Astrocyte (in vitro differentiated cells and primary cell): ENCODE measurements at regions not wholly inside any gene's neighbourhood (a gene's known extent, or its start where the extent isn't known, plus 50 kb on each side); places are given as distances from the start of the nearest gene placed in this dataset.

Experiments used
- DNase-seq: peaks from one replicate; pipeline ENCODE4 v3.0.0-alpha.2; 2010; ENCODE audit warnings: low read depth
- FAIRE-seq: peaks from 2 replicates; lab custom pipeline; 2011; peaks lifted over from hg19 to GRCh38; lab: Jason Lieb, UNC
- H2AFZ ChIP-seq: 2 replicates; pipeline ENCODE4 v1.6.0; 2012; ENCODE audit warnings: low read depth, low read length, inconsistent platforms
- H3K27ac ChIP-seq: 2 replicates; pipeline ENCODE4 v1.5.1; 2011; ENCODE audit warnings: low read depth, low read length, inconsistent platforms
- H3K27me3 ChIP-seq: 2 replicates; pipeline ENCODE4 v1.6.0; 2011; ENCODE audit warnings: low read length, inconsistent platforms; ENCODE audit not compliant: insufficient read depth
- H3K36me3 ChIP-seq: 2 replicates; pipeline ENCODE4 v1.5.1; 2011; ENCODE audit warnings: low read length, inconsistent platforms; ENCODE audit not compliant: insufficient read depth
- H3K4me1 ChIP-seq: 2 replicates; pipeline ENCODE4 v1.5.1; 2011; ENCODE audit warnings: low read length, inconsistent platforms; ENCODE audit not compliant: insufficient read depth
- H3K4me2 ChIP-seq: 2 replicates; pipeline ENCODE4 v1.6.0; 2012; ENCODE audit warnings: low read length, inconsistent platforms
- H3K4me3 ChIP-seq: 2 replicates; pipeline ENCODE4 v1.5.1; 2011; ENCODE audit warnings: low read depth, mild to moderate bottlenecking, low read length, inconsistent platforms; ENCODE audit not compliant: insufficient read depth
- H3K79me2 ChIP-seq: 2 replicates; pipeline ENCODE4 v1.6.0; 2012; ENCODE audit warnings: mild to moderate bottlenecking, low read length, inconsistent platforms; ENCODE audit not compliant: insufficient read depth
- H3K9ac ChIP-seq: 2 replicates; pipeline ENCODE4 v1.6.0; 2012; ENCODE audit warnings: mild to moderate bottlenecking, low read length, inconsistent platforms
- H3K9me3 ChIP-seq: 2 replicates; pipeline ENCODE4 v1.5.1; 2012; ENCODE audit warnings: low read depth, mild to moderate bottlenecking, low read length, inconsistent platforms; ENCODE audit not compliant: insufficient read depth
- H4K20me1 ChIP-seq: 2 replicates; pipeline ENCODE4 v1.6.0; 2012; ENCODE audit warnings: low read length, inconsistent platforms; ENCODE audit not compliant: insufficient read depth
- H3K27ac Mint-ChIP-seq: one replicate; pipeline ENCODE4 v1.8.0; 2021; ENCODE audit warnings: mild to moderate bottlenecking, mixed read lengths; ENCODE audit not compliant: unreplicated experiment
- H3K27me3 Mint-ChIP-seq: one replicate; pipeline ENCODE4 v1.8.0; 2021; ENCODE audit warnings: low read depth, mixed read lengths; ENCODE audit not compliant: unreplicated experiment
- H3K36me3 Mint-ChIP-seq: one replicate; pipeline ENCODE4 v1.8.0; 2021; ENCODE audit warnings: low read depth, mixed read lengths; ENCODE audit not compliant: unreplicated experiment
- H3K4me1 Mint-ChIP-seq: one replicate; pipeline ENCODE4 v1.8.0; 2021; ENCODE audit warnings: low read depth, mixed read lengths; ENCODE audit not compliant: unreplicated experiment
- H3K4me3 Mint-ChIP-seq: one replicate; pipeline ENCODE4 v1.8.0; 2021; ENCODE audit warnings: mild to moderate bottlenecking, moderate library complexity, mixed read lengths; ENCODE audit not compliant: unreplicated experiment
- H3K9me3 Mint-ChIP-seq: one replicate; pipeline ENCODE4 v1.8.0; 2021; ENCODE audit warnings: mild to moderate bottlenecking, mixed read lengths; ENCODE audit not compliant: unreplicated experiment
- EZH2 ChIP-seq: IDR thresholded peaks from 2 replicates; pipeline ENCODE4 v1.6.1; 2012; ENCODE audit warnings: mild to moderate bottlenecking, low read length, inconsistent platforms; ENCODE audit not compliant: insufficient read depth
- TF ChIP-seq, protein P1 (sequence below): IDR thresholded peaks from 2 replicates; pipeline ENCODE4 v1.5.1; 2011; ENCODE audit warnings: low read depth, mild to moderate bottlenecking, inconsistent platforms, low read length, moderate library complexity; ENCODE audit not compliant: insufficient read depth

DNA sequence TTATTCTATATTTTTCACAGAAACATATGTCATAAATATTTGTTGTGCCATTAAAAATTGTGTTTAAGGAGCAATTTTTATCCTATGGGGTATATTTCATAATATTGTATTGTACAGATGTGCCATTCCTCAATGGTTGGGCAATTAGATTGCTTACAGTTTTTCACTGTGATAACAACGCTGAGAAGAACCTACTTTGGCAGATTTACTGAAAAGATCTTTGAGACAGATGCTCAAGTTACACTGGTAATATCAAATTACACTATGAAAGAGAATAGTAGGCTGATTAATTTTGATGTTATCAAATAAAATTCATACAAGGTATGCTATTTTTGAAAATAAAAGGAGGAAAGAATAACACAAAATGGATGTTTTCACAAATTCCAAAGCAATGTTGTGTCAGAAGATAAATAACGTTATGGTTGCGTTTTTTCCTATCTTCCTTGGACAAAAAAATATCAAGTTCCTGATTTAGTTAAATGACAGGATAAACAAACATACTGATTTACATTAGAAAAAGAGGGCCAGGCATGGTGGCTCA, 335.1 kb upstream of the ZNF521 start:
- no peaks in the 10 kb centered on the region for H3K27me3 Mint-ChIP-seq
- no peaks in the 10 kb centered on the region for H3K36me3 Mint-ChIP-seq
- Histone ChIP-seq H3K27me3 (no peaks in the 10 kb centered on the region), H3K4me1 (no peaks in the 10 kb centered on the region), H3K79me2 (no peaks in the 10 kb centered on the region), H3K4me2 (no peak overlapping the region), H2AFZ (no peak overlapping the region), H4K20me1 (no peaks in the 10 kb centered on the region), H3K9me3 (no peaks in the 10 kb centered on the region), H3K4me3 (no peak overlapping the region), H3K9ac (no peak overlapping the region), H3K27ac (no peak overlapping the region), H3K36me3 (no peaks in the 10 kb centered on the region)
- no peaks in the 10 kb centered on the region for H3K4me1 Mint-ChIP-seq
- TF ChIP-seq, protein P1, sequence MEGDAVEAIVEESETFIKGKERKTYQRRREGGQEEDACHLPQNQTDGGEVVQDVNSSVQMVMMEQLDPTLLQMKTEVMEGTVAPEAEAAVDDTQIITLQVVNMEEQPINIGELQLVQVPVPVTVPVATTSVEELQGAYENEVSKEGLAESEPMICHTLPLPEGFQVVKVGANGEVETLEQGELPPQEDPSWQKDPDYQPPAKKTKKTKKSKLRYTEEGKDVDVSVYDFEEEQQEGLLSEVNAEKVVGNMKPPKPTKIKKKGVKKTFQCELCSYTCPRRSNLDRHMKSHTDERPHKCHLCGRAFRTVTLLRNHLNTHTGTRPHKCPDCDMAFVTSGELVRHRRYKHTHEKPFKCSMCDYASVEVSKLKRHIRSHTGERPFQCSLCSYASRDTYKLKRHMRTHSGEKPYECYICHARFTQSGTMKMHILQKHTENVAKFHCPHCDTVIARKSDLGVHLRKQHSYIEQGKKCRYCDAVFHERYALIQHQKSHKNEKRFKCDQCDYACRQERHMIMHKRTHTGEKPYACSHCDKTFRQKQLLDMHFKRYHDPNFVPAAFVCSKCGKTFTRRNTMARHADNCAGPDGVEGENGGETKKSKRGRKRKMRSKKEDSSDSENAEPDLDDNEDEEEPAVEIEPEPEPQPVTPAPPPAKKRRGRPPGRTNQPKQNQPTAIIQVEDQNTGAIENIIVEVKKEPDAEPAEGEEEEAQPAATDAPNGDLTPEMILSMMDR, result no peak
- TF ChIP-seq EZH2, result no peak
- FAIRE-seq, result no peak
- peaks cover 2% of the 10 kb centered on the region for H3K9me3 Mint-ChIP-seq
- H3K27ac Mint-ChIP-seq, result no peak overlapping the region
- DNase-seq, result peak; percentile 19
- no peak overlapping the region for H3K4me3 Mint-ChIP-seq

DNA sequence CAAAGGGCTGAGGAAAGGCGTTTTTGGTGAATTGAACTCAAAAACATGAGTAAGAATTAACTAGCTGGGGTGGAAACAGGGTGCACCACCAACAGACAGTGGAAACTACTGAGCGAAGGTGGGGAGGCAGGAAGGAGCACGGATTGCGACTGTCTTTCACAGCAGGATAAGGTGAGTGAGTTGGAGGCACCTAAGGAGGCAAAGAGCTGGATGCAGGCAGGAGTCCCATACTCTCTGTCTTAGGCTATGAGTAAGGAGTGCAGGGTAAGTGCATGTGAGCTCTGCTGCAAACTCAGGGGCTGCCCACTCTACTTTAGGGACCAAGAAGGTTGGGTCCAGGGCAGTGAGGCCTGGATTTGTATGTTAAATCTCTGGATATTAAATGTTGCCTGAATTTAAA, 333.1 kb upstream of the ZNF521 start:
- Histone ChIP-seq H3K27ac (no peak overlapping the region), H2AFZ (no peak overlapping the region), H3K4me2 (no peak overlapping the region), H3K36me3 (no peaks in the 10 kb centered on the region), H3K27me3 (no peaks in the 10 kb centered on the region), H3K4me3 (no peak overlapping the region), H3K9me3 (no peaks in the 10 kb centered on the region), H3K9ac (no peak overlapping the region), H3K79me2 (no peaks in the 10 kb centered on the region), H4K20me1 (no peaks in the 10 kb centered on the region), H3K4me1 (no peaks in the 10 kb centered on the region)
- Mint-ChIP-seq H3K9me3 (peaks cover 2% of the 10 kb centered on the region), H3K4me1 (no peaks in the 10 kb centered on the region), H3K4me3 (no peak overlapping the region), H3K36me3 (no peaks in the 10 kb centered on the region), H3K27ac (no peak overlapping the region), H3K27me3 (no peaks in the 10 kb centered on the region)
- FAIRE-seq, result no peak
- no peak for DNase-seq
- TF ChIP-seq, protein P1, result no peak
- TF ChIP-seq EZH2, result no peak

DNA sequence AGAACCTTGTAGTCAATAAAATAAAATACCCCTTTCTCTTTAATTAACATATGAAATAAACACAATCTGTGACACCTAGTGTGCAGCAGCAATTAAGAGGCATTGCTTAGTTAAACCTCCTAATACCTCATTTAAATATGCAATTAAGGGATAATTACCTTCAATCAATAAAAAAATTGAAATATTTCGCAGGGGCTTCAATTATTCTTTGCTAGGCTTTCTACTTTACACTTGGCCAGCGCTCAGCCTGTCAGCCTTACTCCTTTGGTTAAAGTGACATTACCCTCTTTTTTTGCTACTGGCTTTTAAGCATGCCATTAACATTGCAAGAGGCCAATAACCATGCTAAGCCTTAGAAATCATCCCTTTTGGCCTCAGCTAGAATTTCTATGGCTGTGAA, 327.5 kb upstream of the ZNF521 start:
- Histone ChIP-seq H2AFZ (no peak overlapping the region), H3K4me1 (no peaks in the 10 kb centered on the region), H3K27ac (no peak overlapping the region), H3K9ac (no peak overlapping the region), H3K4me3 (no peak overlapping the region), H4K20me1 (no peaks in the 10 kb centered on the region), H3K4me2 (no peak overlapping the region), H3K27me3 (no peaks in the 10 kb centered on the region), H3K36me3 (no peaks in the 10 kb centered on the region), H3K9me3 (no peaks in the 10 kb centered on the region), H3K79me2 (no peaks in the 10 kb centered on the region)
- FAIRE-seq (no peak), DNase-seq (no peak)
- peaks cover 3% of the 10 kb centered on the region for H3K4me1 Mint-ChIP-seq
- TF ChIP-seq EZH2, result no peak
- TF ChIP-seq, protein P1, result no peak
- H3K4me3 Mint-ChIP-seq, result no peak overlapping the region
- H3K36me3 Mint-ChIP-seq, result no peaks in the 10 kb centered on the region
- no peak overlapping the region for H3K27ac Mint-ChIP-seq
- no peaks in the 10 kb centered on the region for H3K27me3 Mint-ChIP-seq
- no peaks in the 10 kb centered on the region for H3K9me3 Mint-ChIP-seq
